HG03139 (cell line): ENCODE measurements at regions not wholly inside any gene's neighbourhood (a gene's known extent, or its start where the extent isn't known, plus 50 kb on each side); places are given as distances from the start of the nearest gene placed in this dataset.
"Not testable (repeated sequence)": the region's sequence is repeated elsewhere in the genome, so short reads cannot be mapped to it uniquely, and the experiment has no call there.

ENCODE experiments used
- ATAC-seq: cut with Tn5 transposase; IDR thresholded peaks from one replicate; pipeline ENCODE4 v1.9.1; 2021; ENCODE audit not compliant: unreplicated experiment

- ATAC-seq, result no peak
These were observed 361.4 kb upstream of the POU5F2 start for GRCh38 chr5:94102849-94103248.

GRCh38 chr5:94097384-94097783, 356.0 kb upstream of the POU5F2 start:
- not testable (repeated sequence) for ATAC-seq

- no peak for ATAC-seq
These were observed 353.5 kb upstream of the POU5F2 start for GRCh38 chr5:94094793-94095441.

GRCh38 chr5:94093300-94093699, 351.9 kb upstream of the POU5F2 start:
- no peak for ATAC-seq

GRCh38 chr5:94086635-94087034, 345.2 kb upstream of the POU5F2 start:
- ATAC-seq, result not testable (repeated sequence)

GRCh38 chr5:94086194-94086593, 344.8 kb upstream of the POU5F2 start:
- ATAC-seq, result no peak

GRCh38 chr5:94082405-94082804, 341.0 kb upstream of the POU5F2 start:
- no peak for ATAC-seq

GRCh38 chr5:94081088-94081487, 339.7 kb upstream of the POU5F2 start:
- no peak for ATAC-seq

- ATAC-seq, result no peak
These were observed 339.0 kb upstream of the POU5F2 start for GRCh38 chr5:94080390-94080789.

GRCh38 chr5:94072116-94072515, 330.7 kb upstream of the POU5F2 start:
- ATAC-seq, result no peak

- ATAC-seq, result no peak
These were observed 325.2 kb upstream of the POU5F2 start for GRCh38 chr5:94066437-94067207.

- ATAC-seq, result no peak
These were observed 322.6 kb upstream of the POU5F2 start for GRCh38 chr5:94064025-94064424.

- ATAC-seq, result no peak
These were observed 316.3 kb upstream of the POU5F2 start for GRCh38 chr5:94057655-94058054.

GRCh38 chr5:94057217-94057616, 315.8 kb upstream of the POU5F2 start:
- ATAC-seq, result peak; percentile 72

- ATAC-seq, result not testable (repeated sequence)
These were observed 308.0 kb upstream of the POU5F2 start for GRCh38 chr5:94049307-94049922.

GRCh38 chr5:94045839-94046782, 304.7 kb upstream of the POU5F2 start:
- no peak for ATAC-seq

GRCh38 chr5:94043311-94043710, 301.9 kb upstream of the POU5F2 start:
- no peak for ATAC-seq

- no peak for ATAC-seq
These were observed 299.3 kb upstream of the POU5F2 start for GRCh38 chr5:94040591-94041148.

GRCh38 chr5:94039101-94039500, 297.7 kb upstream of the POU5F2 start:
- ATAC-seq, result no peak

- ATAC-seq, result no peak
These were observed 290.2 kb upstream of the POU5F2 start for GRCh38 chr5:94031631-94032030.

GRCh38 chr5:94028001-94028400, 286.6 kb upstream of the POU5F2 start:
- ATAC-seq, result no peak
